Ascending aorta (tissue), 2 donors: ENCODE measurements at regions not wholly inside any gene's neighbourhood (a gene's known extent, or its start where the extent isn't known, plus 50 kb on each side); places are given as distances from the start of the nearest gene placed in this dataset.

Experiments
- DNase-seq, 2 donors: peaks; one replicate each; pipeline ENCODE4 v3.0.0-alpha.2; 2019; ENCODE audit warnings: low spot score in 2 of 2
- H3K27ac ChIP-seq, 2 donors: fragments of 200-600 bp; sonication (generic); one replicate each; pipeline ENCODE4 v1.5.1; 2016 to 2017; ENCODE audit warnings: mild to moderate bottlenecking in 1 of 2
- H3K27me3 ChIP-seq: fragments of 200-600 bp; sonication (generic); one replicate; pipeline ENCODE4 v1.5.1; 2017
- H3K36me3 ChIP-seq, 2 donors: fragments of 200-600 bp; sonication (generic); one replicate each; pipeline ENCODE4 v1.5.1; 2016
- H3K4me1 ChIP-seq, 2 donors: fragments of 200-600 bp; sonication (generic); one replicate each; pipeline ENCODE4 v1.5.1; 2016 to 2017; ENCODE audit warnings: mild to moderate bottlenecking in 1 of 2
- H3K4me3 ChIP-seq, 2 donors: fragments of 200-600 bp; sonication (generic); one replicate each; pipeline ENCODE4 v1.5.1; 2016 to 2017; ENCODE audit warnings: mild to moderate bottlenecking in 1 of 2
- H3K9me3 ChIP-seq, 2 donors: fragments of 200-600 bp; sonication (generic); one replicate each; pipeline ENCODE4 v1.5.1; 2016
- intact Hi-C: fragments of 100-400 bp; cut with DNase I; formaldehyde crosslinking; loops from one replicate; pipeline ENCODE4 v1.15.1; 2023
- TF ChIP-seq, protein P1 (sequence below), 3 experiments: fragments of 200-600 bp in 2 of 3; fragments of 450-650 bp in 1 of 3; sonication (generic) in 2 of 3; IDR thresholded peaks; one replicate each; pipeline ENCODE4 v1.5.1; 2016 to 2019; ENCODE audit warnings: antibody characterized with exemption in 3 of 3, mild to moderate bottlenecking in 1 of 3, moderate library complexity in 1 of 3

DNA sequence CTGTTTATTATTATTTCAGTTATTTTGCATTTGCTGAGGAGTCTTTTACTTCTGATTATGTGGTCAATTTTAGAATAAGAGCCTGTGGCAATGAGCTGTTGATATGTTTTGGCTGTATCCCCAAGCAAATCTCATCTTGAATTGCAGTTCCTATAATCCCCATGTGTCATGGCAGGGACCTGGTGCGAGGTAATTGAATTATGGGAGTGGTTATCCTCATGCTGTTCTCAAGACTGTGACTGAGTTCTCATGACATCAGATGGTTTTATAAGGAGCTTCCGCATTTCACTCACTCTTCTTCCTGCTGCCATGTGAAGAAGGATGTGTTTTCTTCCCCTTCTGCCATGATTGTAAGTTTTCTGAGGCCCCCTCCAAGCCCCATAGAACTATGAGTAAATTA is 114.9 kb upstream of the SLCO6A1 start:
- no peaks in the 10 kb centered on the region for H3K9me3 ChIP-seq
- H3K4me3 ChIP-seq = no peak overlapping the region
- H3K4me1 ChIP-seq = no peaks in the 10 kb centered on the region
- no peak for DNase-seq
- TF ChIP-seq, protein P1, sequence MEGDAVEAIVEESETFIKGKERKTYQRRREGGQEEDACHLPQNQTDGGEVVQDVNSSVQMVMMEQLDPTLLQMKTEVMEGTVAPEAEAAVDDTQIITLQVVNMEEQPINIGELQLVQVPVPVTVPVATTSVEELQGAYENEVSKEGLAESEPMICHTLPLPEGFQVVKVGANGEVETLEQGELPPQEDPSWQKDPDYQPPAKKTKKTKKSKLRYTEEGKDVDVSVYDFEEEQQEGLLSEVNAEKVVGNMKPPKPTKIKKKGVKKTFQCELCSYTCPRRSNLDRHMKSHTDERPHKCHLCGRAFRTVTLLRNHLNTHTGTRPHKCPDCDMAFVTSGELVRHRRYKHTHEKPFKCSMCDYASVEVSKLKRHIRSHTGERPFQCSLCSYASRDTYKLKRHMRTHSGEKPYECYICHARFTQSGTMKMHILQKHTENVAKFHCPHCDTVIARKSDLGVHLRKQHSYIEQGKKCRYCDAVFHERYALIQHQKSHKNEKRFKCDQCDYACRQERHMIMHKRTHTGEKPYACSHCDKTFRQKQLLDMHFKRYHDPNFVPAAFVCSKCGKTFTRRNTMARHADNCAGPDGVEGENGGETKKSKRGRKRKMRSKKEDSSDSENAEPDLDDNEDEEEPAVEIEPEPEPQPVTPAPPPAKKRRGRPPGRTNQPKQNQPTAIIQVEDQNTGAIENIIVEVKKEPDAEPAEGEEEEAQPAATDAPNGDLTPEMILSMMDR (IDR thresholded peaks at IDR 0.05) = no peak
- H3K27me3 ChIP-seq = no peaks in the 10 kb centered on the region
- H3K27ac ChIP-seq = no peak overlapping the region
- H3K36me3 ChIP-seq = no peaks in the 10 kb centered on the region
- intact Hi-C loops = no loop called here

DNA sequence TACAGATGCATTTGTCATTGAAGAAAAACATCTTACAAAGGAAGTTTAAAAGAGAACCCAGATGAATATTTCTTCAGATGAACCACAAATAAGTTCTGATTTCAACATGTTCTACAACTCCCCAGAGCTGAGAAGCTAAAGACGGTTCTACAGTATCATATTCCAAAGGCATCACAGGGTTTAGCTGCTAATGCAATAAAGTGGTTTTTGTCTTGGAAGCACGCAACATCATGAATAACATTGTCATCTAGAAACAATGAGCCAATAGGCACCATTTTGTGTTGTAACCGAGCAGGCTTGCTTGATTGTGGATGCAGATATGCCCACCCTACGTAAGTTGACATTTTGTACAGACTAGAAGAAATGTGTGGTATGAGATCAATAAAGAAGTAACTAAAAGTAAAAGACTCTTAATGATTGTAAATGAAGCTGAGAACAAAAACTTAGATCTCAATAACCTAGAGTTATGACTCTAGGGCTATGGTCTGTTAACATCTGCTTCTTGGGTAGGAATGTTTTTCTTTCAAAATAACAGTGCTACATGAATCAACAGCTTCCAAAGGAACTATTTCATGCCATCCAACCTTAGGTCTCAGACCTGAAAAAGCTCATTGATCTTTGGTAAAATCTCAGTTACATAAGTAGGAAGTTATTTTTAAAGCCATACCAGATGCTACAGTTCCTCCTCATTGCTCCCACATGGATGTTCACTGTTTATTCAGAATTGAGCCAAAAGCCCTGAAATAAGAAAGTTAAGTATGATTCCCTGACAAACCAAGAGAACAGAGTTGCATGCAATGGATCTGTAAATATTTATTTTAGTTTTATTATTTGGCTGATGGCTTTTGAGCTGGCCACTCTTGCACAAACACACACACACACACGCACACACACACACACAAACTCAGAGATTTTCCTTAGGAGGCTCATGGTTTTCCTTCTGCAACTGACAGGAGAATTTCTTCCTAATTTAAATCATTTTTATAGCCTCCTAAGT is 118.7 kb upstream of the SLCO6A1 start:
- Histone ChIP-seq H3K4me3 (no peak overlapping the region), H3K9me3 (no peaks in the 10 kb centered on the region), H3K36me3 (no peaks in the 10 kb centered on the region), H3K27ac (no peak overlapping the region), H3K4me1 (no peaks in the 10 kb centered on the region), H3K27me3 (no peaks in the 10 kb centered on the region)
- intact Hi-C loops = no loop called here
- TF ChIP-seq, protein P1 (IDR thresholded peaks at IDR 0.05) = no peak
- no peak for DNase-seq

DNA sequence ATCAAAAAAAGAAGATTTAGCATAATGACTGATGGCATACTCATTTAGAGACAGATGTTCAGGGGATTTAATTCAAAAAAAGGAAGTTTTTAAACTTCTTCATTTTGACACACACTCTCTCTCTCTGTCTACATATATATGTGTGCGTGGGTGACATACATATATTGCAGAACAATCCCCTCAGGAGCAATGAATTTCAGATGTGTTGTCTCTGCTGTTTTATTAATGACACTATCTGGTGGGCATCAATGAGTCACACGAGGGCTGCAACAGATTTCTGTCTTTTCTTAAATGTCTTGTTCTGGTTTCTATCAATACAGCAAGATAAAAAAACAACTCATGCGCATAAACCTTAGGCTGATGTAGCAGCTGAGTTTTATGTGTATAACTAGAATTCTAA is 123.5 kb upstream of the SLCO6A1 start:
- H3K4me1 ChIP-seq = no peaks in the 10 kb centered on the region
- TF ChIP-seq, protein P1 (IDR thresholded peaks at IDR 0.05) = no peak
- DNase-seq = no peak
- H3K27ac ChIP-seq = no peak overlapping the region
- no peaks in the 10 kb centered on the region for H3K36me3 ChIP-seq
- H3K9me3 ChIP-seq = no peaks in the 10 kb centered on the region
- no peaks in the 10 kb centered on the region for H3K27me3 ChIP-seq
- intact Hi-C loops = no loop called here
- no peak overlapping the region for H3K4me3 ChIP-seq

DNA sequence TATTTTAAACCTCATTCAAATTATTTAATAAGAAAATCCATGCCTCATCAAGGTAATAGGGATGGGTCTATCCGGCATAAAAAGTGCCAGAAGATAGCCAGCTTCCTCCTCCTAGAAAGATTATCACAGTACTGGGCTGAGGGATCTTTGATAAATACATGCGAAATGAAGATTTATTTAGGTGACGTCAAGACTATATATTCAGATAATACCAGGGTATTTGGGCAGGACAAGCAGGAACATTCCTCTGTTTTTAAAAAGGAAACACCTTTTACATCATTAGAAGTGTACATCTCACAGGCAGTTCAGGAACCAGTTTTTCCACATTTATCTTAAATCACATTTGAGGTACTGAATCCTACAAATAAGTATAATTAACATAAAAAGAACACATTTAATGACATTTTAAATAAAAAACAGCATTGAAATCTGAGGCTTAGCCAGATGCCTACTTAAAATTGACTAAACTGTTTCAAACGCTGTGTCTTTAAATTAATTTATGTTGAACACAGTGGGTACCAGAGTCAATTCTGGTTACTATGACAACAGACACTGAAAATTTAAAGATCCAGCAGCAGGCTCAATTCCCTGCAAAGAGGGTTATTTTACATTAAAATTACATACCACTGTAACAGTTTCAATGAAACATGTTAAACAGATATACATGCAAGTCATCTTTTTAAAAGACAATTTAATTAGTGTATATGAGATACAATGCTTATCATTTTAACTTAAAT is 124.7 kb upstream of the SLCO6A1 start:
- no peaks in the 10 kb centered on the region for H3K36me3 ChIP-seq
- intact Hi-C loops = no loop called here
- H3K4me3 ChIP-seq = no peak overlapping the region
- no peaks in the 10 kb centered on the region for H3K4me1 ChIP-seq
- DNase-seq = no peak
- no peaks in the 10 kb centered on the region for H3K9me3 ChIP-seq
- H3K27me3 ChIP-seq = no peaks in the 10 kb centered on the region
- TF ChIP-seq, protein P1 (IDR thresholded peaks at IDR 0.05) = no peak
- H3K27ac ChIP-seq = no peak overlapping the region

DNA sequence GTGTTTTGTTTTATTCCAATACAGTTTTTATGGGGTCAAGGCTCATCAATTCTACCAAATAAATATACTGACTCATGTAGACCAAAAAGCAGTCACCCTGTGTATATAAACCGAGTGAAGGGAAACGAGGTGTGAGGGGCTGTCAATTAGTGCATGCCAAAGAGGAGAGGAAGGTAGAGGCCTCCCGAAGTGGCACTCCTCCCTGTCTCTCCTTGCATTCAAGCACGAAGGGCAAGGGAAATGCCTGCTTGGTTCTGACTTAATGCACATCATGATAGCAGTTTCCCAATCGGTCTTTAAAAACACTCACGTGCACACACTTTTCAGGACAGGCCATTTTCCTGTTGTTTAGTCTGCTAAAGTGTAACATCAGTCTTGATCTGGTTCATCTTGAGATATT is 125.6 kb upstream of the SLCO6A1 start:
- Histone ChIP-seq H3K36me3 (no peaks in the 10 kb centered on the region), H3K4me3 (no peak overlapping the region), H3K27me3 (no peaks in the 10 kb centered on the region), H3K4me1 (no peaks in the 10 kb centered on the region), H3K27ac (no peak overlapping the region), H3K9me3 (no peaks in the 10 kb centered on the region)
- TF ChIP-seq, protein P1 (IDR thresholded peaks at IDR 0.05) = no peak
- no peak for DNase-seq
- intact Hi-C loops = no loop called here
